CD4-positive, CD25-positive, alpha-beta regulatory T cell (primary cell): ENCODE measurements at regions not wholly inside any gene's neighbourhood (a gene's known extent, or its start where the extent isn't known, plus 50 kb on each side); places are given as distances from the start of the nearest gene placed in this dataset.

Experiments
- ATAC-seq, 2 donors: fragments of 150-1000 bp; cut with Tn5 transposase; one replicate each; pipeline ENCODE4 v1.10.0; 2021; ENCODE audit warnings: low read depth in 2 of 2, moderate number of reproducible peaks in 2 of 2, moderate library complexity in 1 of 2
- DNase-seq, 3 donors: peaks; one replicate each; pipeline versions ENCODE4 v3.0.0 to v3.0.0-alpha.2; 2012 to 2022; ENCODE audit warnings: mixed read lengths in 1 of 3
- H3K27ac ChIP-seq: one replicate; pipeline ENCODE4 v1.7.0; 2013; ENCODE audit warnings: mild to moderate bottlenecking, low read length; ENCODE audit not compliant: insufficient read depth, poor library complexity, severe bottlenecking
- H3K27me3 ChIP-seq: one replicate; pipeline ENCODE4 v1.7.0; 2013; ENCODE audit warnings: low read length; ENCODE audit not compliant: control insufficient read depth, insufficient read depth
- H3K36me3 ChIP-seq: one replicate; pipeline ENCODE4 v1.7.0; 2013; ENCODE audit warnings: mild to moderate bottlenecking, low read length, moderate library complexity; ENCODE audit not compliant: control insufficient read depth, insufficient read depth
- H3K4me1 ChIP-seq: 2 replicates; pipeline ENCODE4 v1.7.0; 2013; ENCODE audit warnings: mild to moderate bottlenecking, low read length; ENCODE audit not compliant: insufficient read depth, control insufficient read depth, poor library complexity, severe bottlenecking
- H3K4me3 ChIP-seq: one replicate; pipeline ENCODE4 v1.7.0; 2013; ENCODE audit warnings: low read depth, mild to moderate bottlenecking, low read length, moderate library complexity
- H3K9me3 ChIP-seq, 2 experiments: 1 replicate in 1 of 2; 2 replicates in 1 of 2; pipeline ENCODE4 v1.7.0; 2013; ENCODE audit warnings: low read length in 2 of 2, mild to moderate bottlenecking in 1 of 2, moderate library complexity in 1 of 2; ENCODE audit not compliant: control insufficient read depth in 2 of 2
- H3K27ac Mint-ChIP-seq, 3 donors: one replicate each; pipeline ENCODE4 v1.8.0; 2020 to 2022; ENCODE audit warnings: mild to moderate bottlenecking in 3 of 3, mixed read lengths in 3 of 3, moderate library complexity in 2 of 3
- H3K27me3 Mint-ChIP-seq: one replicate; pipeline ENCODE4 v1.8.0; 2022; ENCODE audit warnings: mild to moderate bottlenecking, mixed read lengths
- H3K36me3 Mint-ChIP-seq: one replicate; pipeline ENCODE4 v1.8.0; 2020; ENCODE audit warnings: mixed read lengths
- H3K4me1 Mint-ChIP-seq, 4 donors: one replicate each; pipeline ENCODE4 v1.8.0; 2020 to 2022; ENCODE audit warnings: mixed read lengths in 4 of 4, mild to moderate bottlenecking in 1 of 4
- H3K4me3 Mint-ChIP-seq, 4 donors: one replicate each; pipeline ENCODE4 v1.8.0; 2020 to 2022; ENCODE audit warnings: mild to moderate bottlenecking in 4 of 4, mixed read lengths in 4 of 4, moderate library complexity in 3 of 4
- H3K9me3 Mint-ChIP-seq, 7 donors: one replicate each; pipeline ENCODE4 v1.8.0; 2020 to 2022; ENCODE audit warnings: mixed read lengths in 7 of 7, mild to moderate bottlenecking in 3 of 7, moderate library complexity in 2 of 7

- no peaks in the 10 kb centered on the region for H3K36me3 ChIP-seq
- H3K9me3 Mint-ChIP-seq, result peaks cover 0 to 3% (median 0%) of the 10 kb centered on the region in 7 donors
- H3K36me3 Mint-ChIP-seq, result no peaks in the 10 kb centered on the region
- no peaks in the 10 kb centered on the region for H3K27me3 Mint-ChIP-seq
- H3K27ac Mint-ChIP-seq, result no peak overlapping the region
- no peak overlapping the region for H3K27ac ChIP-seq
- H3K4me1 Mint-ChIP-seq, result no peaks in the 10 kb centered on the region
- H3K4me3 ChIP-seq, result no peak overlapping the region
- no peak overlapping the region for H3K4me3 Mint-ChIP-seq
- H3K27me3 ChIP-seq, result no peaks in the 10 kb centered on the region
- DNase-seq, result no peak
- no peaks in the 10 kb centered on the region for H3K4me1 ChIP-seq
- no peak for ATAC-seq
- no peaks in the 10 kb centered on the region for H3K9me3 ChIP-seq
Measured at GRCh38 chr21:28436286-28436932, 556.3 kb downstream of the LTN1 start.

DNA sequence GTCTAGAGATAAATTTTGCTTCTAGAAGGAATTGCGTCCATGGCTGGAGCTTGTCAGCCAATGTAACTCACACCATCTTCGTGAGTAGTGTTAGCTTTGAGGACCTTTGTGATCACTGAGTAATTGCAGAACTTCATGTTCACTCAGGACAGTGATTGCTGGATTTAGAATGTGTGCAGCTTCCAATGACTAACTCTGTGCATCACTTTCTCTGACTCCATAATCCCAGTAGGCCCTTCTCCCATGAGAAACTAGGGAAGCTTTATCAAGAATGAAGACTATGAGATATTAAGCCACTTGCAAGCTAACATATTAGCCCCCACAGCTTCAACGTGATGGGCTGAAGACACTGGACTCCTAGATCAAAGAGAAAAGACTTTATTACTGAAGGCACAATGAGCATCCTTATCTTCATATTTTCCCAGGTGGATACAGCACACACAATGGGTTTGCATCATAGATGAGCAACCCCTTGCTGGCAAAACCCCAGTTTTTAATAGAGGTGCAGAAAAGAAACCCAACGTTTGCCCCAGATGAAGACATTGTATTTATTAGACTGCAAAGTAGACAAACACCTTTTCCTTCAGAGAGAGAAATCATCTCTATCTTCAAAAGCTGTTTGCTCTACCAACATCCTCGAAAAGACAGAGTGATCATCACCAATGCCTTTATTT, 561.0 kb downstream of the LTN1 start:
- Histone ChIP-seq H3K27me3 (no peaks in the 10 kb centered on the region), H3K4me1 (no peaks in the 10 kb centered on the region), H3K36me3 (no peaks in the 10 kb centered on the region), H3K9me3 (no peaks in the 10 kb centered on the region), H3K27ac (no peak overlapping the region), H3K4me3 (no peak overlapping the region)
- no peak overlapping the region for H3K27ac Mint-ChIP-seq
- no peak overlapping the region for H3K4me3 Mint-ChIP-seq
- DNase-seq, result no peak
- H3K36me3 Mint-ChIP-seq, result no peaks in the 10 kb centered on the region
- no peak for ATAC-seq
- peaks cover 4% of the 10 kb centered on the region for H3K27me3 Mint-ChIP-seq
- H3K4me1 Mint-ChIP-seq, result no peaks in the 10 kb centered on the region
- H3K9me3 Mint-ChIP-seq, result peaks cover 0 to 5% (median 0%) of the 10 kb centered on the region in 7 donors

DNA sequence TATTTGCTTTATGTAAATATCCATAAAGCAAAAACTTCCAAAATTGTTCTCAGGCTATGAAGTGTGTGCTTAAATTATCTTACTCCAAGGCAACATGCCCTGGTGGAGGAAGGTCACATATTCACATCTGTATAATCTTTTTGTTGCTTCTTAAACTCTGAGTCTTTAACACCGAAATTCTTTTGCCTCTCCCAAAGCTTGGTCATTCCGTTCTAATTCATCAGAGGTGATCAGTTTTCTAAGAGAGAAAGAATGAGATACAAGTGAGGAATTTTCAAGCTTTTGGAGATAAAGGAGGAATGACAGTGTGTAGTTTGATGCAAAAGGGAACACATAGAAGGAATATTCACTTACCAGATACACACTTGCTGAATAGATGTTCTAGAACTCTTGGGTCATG, 561.7 kb downstream of the LTN1 start:
- ATAC-seq (no peak), DNase-seq (no peak)
- Histone ChIP-seq H3K27me3 (no peaks in the 10 kb centered on the region), H3K4me3 (no peak overlapping the region), H3K9me3 (no peaks in the 10 kb centered on the region), H3K36me3 (no peaks in the 10 kb centered on the region), H3K27ac (no peak overlapping the region), H3K4me1 (no peaks in the 10 kb centered on the region)
- H3K36me3 Mint-ChIP-seq, result no peaks in the 10 kb centered on the region
- no peak overlapping the region for H3K27ac Mint-ChIP-seq
- H3K4me1 Mint-ChIP-seq, result no peaks in the 10 kb centered on the region
- H3K27me3 Mint-ChIP-seq, result peaks cover 4% of the 10 kb centered on the region
- H3K9me3 Mint-ChIP-seq, result peaks cover 0 to 5% (median 0%) of the 10 kb centered on the region in 7 donors
- no peak overlapping the region for H3K4me3 Mint-ChIP-seq

GRCh38 chr21:28429161-28429560, 563.5 kb downstream of the LTN1 start:
- no peaks in the 10 kb centered on the region for H3K36me3 Mint-ChIP-seq
- H3K4me1 Mint-ChIP-seq, result peaks cover 0 to under 1% (median 0%) of the 10 kb centered on the region in 4 donors
- Histone ChIP-seq H3K36me3 (no peaks in the 10 kb centered on the region), H3K27ac (no peak overlapping the region), H3K4me1 (no peaks in the 10 kb centered on the region), H3K4me3 (no peak overlapping the region), H3K9me3 (no peaks in the 10 kb centered on the region), H3K27me3 (no peaks in the 10 kb centered on the region)
- no peak for ATAC-seq
- H3K27me3 Mint-ChIP-seq, result peaks cover 4% of the 10 kb centered on the region
- no peak overlapping the region for H3K4me3 Mint-ChIP-seq
- H3K9me3 Mint-ChIP-seq, result peaks cover 0 to 5% (median 0%) of the 10 kb centered on the region in 7 donors
- H3K27ac Mint-ChIP-seq, result no peak overlapping the region
- DNase-seq, result no peak

DNA sequence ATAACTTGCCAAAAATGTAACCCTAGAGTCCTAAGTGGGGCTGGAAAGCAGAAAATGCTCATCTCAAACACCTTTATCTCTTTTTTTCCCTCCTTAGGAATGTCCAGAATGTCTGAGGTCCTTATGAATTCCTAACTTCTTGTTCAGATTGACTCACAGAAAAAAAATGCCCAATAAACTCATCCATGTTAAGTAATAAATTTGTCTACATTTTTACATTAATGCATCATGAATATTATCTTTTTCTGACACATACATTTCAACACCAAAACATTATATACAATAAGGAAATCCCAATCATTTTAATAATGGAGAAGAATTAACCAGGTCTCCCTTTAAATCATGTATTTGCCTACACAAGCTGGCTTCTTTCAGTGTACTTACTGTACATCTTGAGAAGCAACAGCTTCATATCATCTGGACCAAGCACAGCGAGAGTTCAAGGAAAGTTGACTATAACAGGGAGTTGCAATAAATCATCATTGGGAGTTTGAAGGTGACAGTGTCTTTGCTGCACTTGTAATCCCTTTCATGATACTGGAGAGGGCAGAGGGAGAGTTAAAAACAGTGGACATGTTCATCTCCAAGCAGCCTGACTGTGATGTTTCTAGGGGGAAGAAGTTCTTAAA, 565.2 kb downstream of the LTN1 start:
- Mint-ChIP-seq H3K27me3 (peaks cover 4% of the 10 kb centered on the region), H3K36me3 (no peaks in the 10 kb centered on the region), H3K4me1 (peaks cover 0 to 3% (median 0%) of the 10 kb centered on the region in 4 donors), H3K9me3 (peaks cover 0 to 5% (median 0%) of the 10 kb centered on the region in 7 donors), H3K4me3 (no peak overlapping the region), H3K27ac (no peak overlapping the region)
- Histone ChIP-seq H3K27me3 (no peaks in the 10 kb centered on the region), H3K27ac (no peak overlapping the region), H3K9me3 (no peaks in the 10 kb centered on the region), H3K4me1 (no peaks in the 10 kb centered on the region), H3K36me3 (no peaks in the 10 kb centered on the region), H3K4me3 (no peak overlapping the region)
- ATAC-seq (no peak), DNase-seq (no peak)

GRCh38 chr21:28426545-28426944, 566.1 kb downstream of the LTN1 start:
- no peaks in the 10 kb centered on the region for H3K4me1 ChIP-seq
- H3K27me3 Mint-ChIP-seq, result peaks cover 4% of the 10 kb centered on the region
- H3K27ac Mint-ChIP-seq, result no peak overlapping the region
- no peak overlapping the region for H3K4me3 ChIP-seq
- DNase-seq (no peak), ATAC-seq (no peak)
- H3K9me3 ChIP-seq, result no peaks in the 10 kb centered on the region
- H3K36me3 ChIP-seq, result no peaks in the 10 kb centered on the region
- H3K27me3 ChIP-seq, result no peaks in the 10 kb centered on the region
- no peak overlapping the region for H3K4me3 Mint-ChIP-seq
- H3K4me1 Mint-ChIP-seq, result peaks cover 0 to 3% (median 0%) of the 10 kb centered on the region in 4 donors
- H3K27ac ChIP-seq, result no peak overlapping the region
- peaks cover 0 to 5% (median 0%) of the 10 kb centered on the region in 7 donors for H3K9me3 Mint-ChIP-seq
- H3K36me3 Mint-ChIP-seq, result no peaks in the 10 kb centered on the region

GRCh38 chr21:28423521-28424190, 569.0 kb downstream of the LTN1 start:
- no peak for DNase-seq
- Mint-ChIP-seq H3K4me3 (no peak overlapping the region), H3K9me3 (peaks cover 0 to 3% (median 0%) of the 10 kb centered on the region in 7 donors), H3K27ac (peak overlapping the region in 1 of 3 donors; percentile 46), H3K36me3 (no peaks in the 10 kb centered on the region), H3K27me3 (peaks cover 4% of the 10 kb centered on the region), H3K4me1 (peaks cover 0 to 3% (median 0%) of the 10 kb centered on the region in 4 donors)
- no peak for ATAC-seq
- H3K27me3 ChIP-seq, result no peaks in the 10 kb centered on the region
- no peak overlapping the region for H3K4me3 ChIP-seq
- H3K27ac ChIP-seq, result no peak overlapping the region
- no peaks in the 10 kb centered on the region for H3K36me3 ChIP-seq
- H3K9me3 ChIP-seq, result no peaks in the 10 kb centered on the region
- H3K4me1 ChIP-seq, result no peaks in the 10 kb centered on the region
